ENCODE measurements at regions not wholly inside any gene's neighbourhood (a gene's known extent, or its start where the extent isn't known, plus 50 kb on each side); places are given as distances from the start of the nearest gene placed in this dataset.

- no peak for TF ChIP-seq EZH2phosphoT487 (IDR thresholded peaks at IDR 0.05; ENCODE audit: borderline replicate concordance, low read length)
- no peak for TF ChIP-seq CTCF (IDR thresholded peaks at IDR 0.05; ENCODE audit: low read depth, low read length, poor library complexity, severe bottlenecking)
- Histone ChIP-seq H3K79me2 (ENCODE audit: control insufficient read depth, low read length) (no peaks in the 10 kb centered on the region), H4K20me1 (ENCODE audit: control insufficient read depth, insufficient read depth, low read depth, low read length) (no peaks in the 10 kb centered on the region), H3K9me2 (replicated peaks; ENCODE audit: control insufficient read depth, low read length) (no peaks in the 10 kb centered on the region), H3K4me3 (ENCODE audit: low read length) (no peak overlapping the region), H3K4me1 (ENCODE audit: control insufficient read depth, low read length) (peaks cover 4% of the 10 kb centered on the region), H3K9me3 (ENCODE audit: control insufficient read depth, insufficient read depth, low read length) (no peaks in the 10 kb centered on the region), H3K27ac (ENCODE audit: low read depth, low read length) (no peak overlapping the region), H3K27me3 (ENCODE audit: control insufficient read depth, low read length) (peaks cover 8% of the 10 kb centered on the region), H3F3A (ENCODE audit: control insufficient read depth, insufficient read depth) (no peaks in the 10 kb centered on the region), H3K4me2 (ENCODE audit: low read length) (no peak overlapping the region), H3K36me3 (ENCODE audit: control insufficient read depth, low read length) (no peaks in the 10 kb centered on the region)
These were observed 386.6 kb upstream of the POU3F1 start for GRCh38 chr1:38433084-38433722.

GRCh38 chr1:38431535-38432376 is 385.2 kb upstream of the POU3F1 start:
- no peak for TF ChIP-seq EZH2phosphoT487 (IDR thresholded peaks at IDR 0.05; ENCODE audit: borderline replicate concordance, low read length)
- no peak for TF ChIP-seq CTCF (IDR thresholded peaks at IDR 0.05; ENCODE audit: low read depth, low read length, poor library complexity, severe bottlenecking)
- Histone ChIP-seq H3K4me1 (ENCODE audit: control insufficient read depth, low read length) (peaks cover 1% of the 10 kb centered on the region), H3K27ac (ENCODE audit: low read depth, low read length) (no peak overlapping the region), H4K20me1 (ENCODE audit: control insufficient read depth, insufficient read depth, low read depth, low read length) (no peaks in the 10 kb centered on the region), H3K36me3 (ENCODE audit: control insufficient read depth, low read length) (no peaks in the 10 kb centered on the region), H3K9me2 (replicated peaks; ENCODE audit: control insufficient read depth, low read length) (no peaks in the 10 kb centered on the region), H3K79me2 (ENCODE audit: control insufficient read depth, low read length) (no peaks in the 10 kb centered on the region), H3K9me3 (ENCODE audit: control insufficient read depth, insufficient read depth, low read length) (no peaks in the 10 kb centered on the region), H3K4me3 (ENCODE audit: low read length) (no peak overlapping the region), H3F3A (ENCODE audit: control insufficient read depth, insufficient read depth) (no peaks in the 10 kb centered on the region), H3K27me3 (ENCODE audit: control insufficient read depth, low read length) (peaks cover 8% of the 10 kb centered on the region; the same call in 1 of the 2 replicates), H3K4me2 (ENCODE audit: low read length) (no peak overlapping the region)

- Histone ChIP-seq H3K4me2 (ENCODE audit: low read length) (no peak overlapping the region), H3K27me3 (ENCODE audit: control insufficient read depth, low read length) (peaks cover 8% of the 10 kb centered on the region; the same call in 1 of the 2 replicates), H3K27ac (ENCODE audit: low read depth, low read length) (no peak overlapping the region), H3K36me3 (ENCODE audit: control insufficient read depth, low read length) (no peaks in the 10 kb centered on the region), H4K20me1 (ENCODE audit: control insufficient read depth, insufficient read depth, low read depth, low read length) (no peaks in the 10 kb centered on the region), H3K4me3 (ENCODE audit: low read length) (no peak overlapping the region), H3K4me1 (ENCODE audit: control insufficient read depth, low read length) (no peaks in the 10 kb centered on the region), H3K9me2 (replicated peaks; ENCODE audit: control insufficient read depth, low read length) (no peaks in the 10 kb centered on the region), H3K79me2 (ENCODE audit: control insufficient read depth, low read length) (no peaks in the 10 kb centered on the region), H3K9me3 (ENCODE audit: control insufficient read depth, insufficient read depth, low read length) (no peaks in the 10 kb centered on the region), H3F3A (ENCODE audit: control insufficient read depth, insufficient read depth) (no peaks in the 10 kb centered on the region)
- TF ChIP-seq CTCF (IDR thresholded peaks at IDR 0.05; ENCODE audit: low read depth, low read length, poor library complexity, severe bottlenecking) = no peak
These were observed 384.4 kb upstream of the POU3F1 start for GRCh38 chr1:38430949-38431348.

All from DOHH2 (cell line).